ENCODE measurements at regions not wholly inside any gene's neighbourhood (a gene's known extent, or its start where the extent isn't known, plus 50 kb on each side); places are given as distances from the start of the nearest gene placed in this dataset.

GRCh38 chr10:131452926-131453720 lies 141.6 kb upstream of the TCERG1L start:
- peak overlapping the region in 1 of 7 donors; percentile 72 for H3K4me3 Mint-ChIP-seq
- CTCF ChIA-PET, result interaction anchor here (1.2 kb wide), 1 partner anchor 12 kb away, joined by 3 read pairs; no protein-coding TSS in a partner anchor

GRCh38 chr10:131453721-131454634 lies 142.5 kb upstream of the TCERG1L start:
- peak in 3 of 5 donors; percentile 11 to 28 (median 13) for DNase-seq
- Mint-ChIP-seq H3K4me3 (peak overlapping the region in 2 of 7 donors; percentile 29 to 69), H3K27me3 (peaks cover 6 to 22% of the 10 kb centered on the region in 2 donors), H3K4me1 (peaks cover 0 to 6% (median 5%) of the 10 kb centered on the region in 3 donors), H3K36me3 (no peaks in the 10 kb centered on the region), H3K9me3 (peaks cover 0 to 8% (median 4%) of the 10 kb centered on the region in 5 donors), H3K27ac (no peak overlapping the region)
- Histone ChIP-seq H3K27ac (ENCODE audit: low read depth, low read length) (no peak overlapping the region), H3K9me3 (ENCODE audit: low read length) (no peaks in the 10 kb centered on the region), H3K36me3 (ENCODE audit: insufficient read depth, low read length) (no peaks in the 10 kb centered on the region), H3K4me1 (ENCODE audit: insufficient read depth, low read length) (no peaks in the 10 kb centered on the region), H3K27me3 (ENCODE audit: insufficient read depth, low read length, poor library complexity, severe bottlenecking) (no peaks in the 10 kb centered on the region), H3K4me3 (ENCODE audit: low read length) (no peak overlapping the region)
- ChIA-PET POLR2A (no interaction called here), CTCF (interaction anchor here (1.2 to 1.8 kb wide), 3 partner anchors 11 to 27 kb away, joined by 3 to 4 read pairs (median 3); no protein-coding TSS in a partner anchor)

More at GRCh38 chr10:131452926-131453720, 141.6 kb upstream of the TCERG1L start:
- Histone ChIP-seq H3K4me3 (ENCODE audit: low read length) (no peak overlapping the region), H3K36me3 (ENCODE audit: insufficient read depth, low read length) (no peaks in the 10 kb centered on the region), H3K9me3 (ENCODE audit: low read length) (no peaks in the 10 kb centered on the region), H3K27ac (ENCODE audit: low read depth, low read length) (no peak overlapping the region), H3K4me1 (ENCODE audit: insufficient read depth, low read length) (no peaks in the 10 kb centered on the region), H3K27me3 (ENCODE audit: insufficient read depth, low read length, poor library complexity, severe bottlenecking) (no peaks in the 10 kb centered on the region)
- Mint-ChIP-seq H3K36me3 (no peaks in the 10 kb centered on the region), H3K27me3 (peaks cover 6 to 22% of the 10 kb centered on the region in 2 donors), H3K9me3 (peaks cover 0 to 8% (median 4%) of the 10 kb centered on the region in 5 donors), H3K4me1 (peaks cover 0 to 6% (median 5%) of the 10 kb centered on the region in 3 donors), H3K27ac (no peak overlapping the region)
- no peak for DNase-seq
- POLR2A ChIA-PET, result no interaction called here

GRCh38 chr10:131456411-131456810 lies 144.9 kb upstream of the TCERG1L start:
- Histone ChIP-seq H3K36me3 (ENCODE audit: insufficient read depth, low read length) (no peaks in the 10 kb centered on the region), H3K4me1 (ENCODE audit: insufficient read depth, low read length) (no peaks in the 10 kb centered on the region), H3K4me3 (ENCODE audit: low read length) (no peak overlapping the region), H3K27ac (ENCODE audit: low read depth, low read length) (no peak overlapping the region), H3K9me3 (ENCODE audit: low read length) (no peaks in the 10 kb centered on the region), H3K27me3 (ENCODE audit: insufficient read depth, low read length, poor library complexity, severe bottlenecking) (no peaks in the 10 kb centered on the region)
- DNase-seq, result no peak
- Mint-ChIP-seq H3K27ac (no peak overlapping the region), H3K36me3 (no peaks in the 10 kb centered on the region), H3K27me3 (peaks cover 3 to 16% of the 10 kb centered on the region in 2 donors), H3K4me1 (peaks cover 0 to 6% (median 5%) of the 10 kb centered on the region in 3 donors), H3K9me3 (peaks cover 0 to 7% (median 2%) of the 10 kb centered on the region in 5 donors), H3K4me3 (no peak overlapping the region)
- ChIA-PET CTCF (no interaction called here), POLR2A (no interaction called here)

- Mint-ChIP-seq H3K4me1 (no peaks in the 10 kb centered on the region), H3K27me3 (no peaks in the 10 kb centered on the region), H3K4me3 (no peak overlapping the region), H3K36me3 (no peaks in the 10 kb centered on the region), H3K9me3 (peaks cover 0 to 4% (median 0%) of the 10 kb centered on the region in 5 donors), H3K27ac (no peak overlapping the region)
- Histone ChIP-seq H3K4me3 (ENCODE audit: low read length) (no peak overlapping the region), H3K27ac (ENCODE audit: low read depth, low read length) (no peak overlapping the region), H3K36me3 (ENCODE audit: insufficient read depth, low read length) (no peaks in the 10 kb centered on the region), H3K9me3 (ENCODE audit: low read length) (no peaks in the 10 kb centered on the region), H3K27me3 (ENCODE audit: insufficient read depth, low read length, poor library complexity, severe bottlenecking) (no peaks in the 10 kb centered on the region), H3K4me1 (ENCODE audit: insufficient read depth, low read length) (no peaks in the 10 kb centered on the region)
- POLR2A ChIA-PET, result no interaction called here
- no peak for DNase-seq
- CTCF ChIA-PET, result no interaction called here
These were observed 149.6 kb upstream of the TCERG1L start for GRCh38 chr10:131461093-131461492.

- Mint-ChIP-seq H3K4me1 (no peaks in the 10 kb centered on the region), H3K27ac (no peak overlapping the region), H3K36me3 (no peaks in the 10 kb centered on the region), H3K27me3 (no peaks in the 10 kb centered on the region), H3K4me3 (no peak overlapping the region), H3K9me3 (peaks cover 0 to 4% (median 0%) of the 10 kb centered on the region in 5 donors)
- Histone ChIP-seq H3K27ac (ENCODE audit: low read depth, low read length) (no peak overlapping the region), H3K36me3 (ENCODE audit: insufficient read depth, low read length) (no peaks in the 10 kb centered on the region), H3K9me3 (ENCODE audit: low read length) (no peaks in the 10 kb centered on the region), H3K27me3 (ENCODE audit: insufficient read depth, low read length, poor library complexity, severe bottlenecking) (no peaks in the 10 kb centered on the region), H3K4me1 (ENCODE audit: insufficient read depth, low read length) (no peaks in the 10 kb centered on the region), H3K4me3 (ENCODE audit: low read length) (no peak overlapping the region)
- DNase-seq, result no peak
- ChIA-PET POLR2A (no interaction called here), CTCF (no interaction called here)
These were observed 153.3 kb upstream of the TCERG1L start for GRCh38 chr10:131464789-131465188.

DNA sequence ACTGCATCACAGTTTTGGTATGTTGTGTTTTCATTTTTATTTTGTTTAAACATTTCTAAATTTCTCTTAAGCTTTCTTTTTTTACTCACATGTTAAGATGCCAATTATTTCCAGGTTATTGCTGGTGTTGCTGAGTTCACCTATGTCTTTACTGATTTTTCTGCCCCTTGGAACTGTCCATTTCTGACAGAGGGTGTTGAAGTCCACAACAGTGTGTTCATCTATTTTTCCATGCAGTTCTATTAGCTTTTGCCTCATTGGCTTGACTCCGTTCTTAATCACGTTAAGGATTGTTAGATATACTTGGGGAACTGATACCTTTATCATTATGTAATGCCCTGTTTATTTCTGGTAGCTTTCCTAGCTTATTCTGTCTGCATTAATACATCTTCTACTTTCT lies 158.0 kb upstream of the TCERG1L start:
- Mint-ChIP-seq H3K9me3 (peaks cover 0 to 2% (median 0%) of the 10 kb centered on the region in 5 donors), H3K36me3 (no peaks in the 10 kb centered on the region), H3K4me3 (no peak overlapping the region), H3K27me3 (peaks cover 1 to 4% of the 10 kb centered on the region in 2 donors), H3K27ac (no peak overlapping the region), H3K4me1 (no peaks in the 10 kb centered on the region)
- no peaks in the 10 kb centered on the region for H3K36me3 ChIP-seq (ENCODE audit: insufficient read depth, low read length)
- DNase-seq, result no peak
- ChIA-PET POLR2A (no interaction called here), CTCF (no interaction called here)
- H3K4me3 ChIP-seq (ENCODE audit: low read length), result no peak overlapping the region
- H3K9me3 ChIP-seq (ENCODE audit: low read length), result no peaks in the 10 kb centered on the region
- H3K27me3 ChIP-seq (ENCODE audit: insufficient read depth, low read length, poor library complexity, severe bottlenecking), result no peaks in the 10 kb centered on the region
- H3K27ac ChIP-seq (ENCODE audit: low read depth, low read length), result no peak overlapping the region
- no peaks in the 10 kb centered on the region for H3K4me1 ChIP-seq (ENCODE audit: insufficient read depth, low read length)

DNA sequence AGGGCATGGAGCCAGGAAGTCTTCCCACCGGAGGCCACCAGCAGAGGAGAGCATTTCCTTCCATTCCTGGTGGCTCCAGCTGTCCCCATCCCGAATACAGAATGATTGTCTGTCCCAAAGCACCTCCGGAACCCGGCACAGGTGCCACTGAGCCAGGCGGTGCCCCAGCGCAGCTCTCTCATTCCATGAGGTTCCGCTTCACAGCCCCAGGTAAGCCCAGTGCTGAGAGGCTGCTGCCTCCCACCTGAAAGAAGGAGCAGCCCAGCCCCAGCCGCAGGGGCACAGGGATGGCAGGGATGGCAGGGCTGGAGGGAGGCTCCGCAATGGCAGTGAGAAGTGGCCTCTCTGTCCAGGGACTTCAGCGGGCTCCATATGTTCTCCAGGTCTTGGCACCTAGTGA lies 162.1 kb upstream of the TCERG1L start:
- Histone ChIP-seq H3K27me3 (ENCODE audit: insufficient read depth, low read length, poor library complexity, severe bottlenecking) (no peaks in the 10 kb centered on the region), H3K4me1 (ENCODE audit: insufficient read depth, low read length) (no peaks in the 10 kb centered on the region), H3K9me3 (ENCODE audit: low read length) (no peaks in the 10 kb centered on the region), H3K36me3 (ENCODE audit: insufficient read depth, low read length) (no peaks in the 10 kb centered on the region), H3K4me3 (ENCODE audit: low read length) (no peak overlapping the region), H3K27ac (ENCODE audit: low read depth, low read length) (no peak overlapping the region)
- H3K9me3 Mint-ChIP-seq, result peaks cover 0 to 5% (median 0%) of the 10 kb centered on the region in 5 donors
- H3K4me1 Mint-ChIP-seq, result no peaks in the 10 kb centered on the region
- H3K36me3 Mint-ChIP-seq, result no peaks in the 10 kb centered on the region
- DNase-seq, result no peak
- peaks cover 1 to 4% of the 10 kb centered on the region in 2 donors for H3K27me3 Mint-ChIP-seq
- H3K4me3 Mint-ChIP-seq, result no peak overlapping the region
- ChIA-PET POLR2A (no interaction called here), CTCF (no interaction called here)
- H3K27ac Mint-ChIP-seq, result no peak overlapping the region

GRCh38 chr10:131474416-131474815 lies 162.9 kb upstream of the TCERG1L start:
- no peak overlapping the region for H3K27ac ChIP-seq (ENCODE audit: low read depth, low read length)
- no peak for DNase-seq
- Mint-ChIP-seq H3K9me3 (peaks cover 0 to 3% (median 0%) of the 10 kb centered on the region in 5 donors), H3K36me3 (no peaks in the 10 kb centered on the region), H3K27ac (no peak overlapping the region), H3K4me3 (no peak overlapping the region), H3K27me3 (peaks cover 1 to 4% of the 10 kb centered on the region in 2 donors), H3K4me1 (no peaks in the 10 kb centered on the region)
- no peaks in the 10 kb centered on the region for H3K4me1 ChIP-seq (ENCODE audit: insufficient read depth, low read length)
- CTCF ChIA-PET, result no interaction called here
- POLR2A ChIA-PET, result no interaction called here
- H3K4me3 ChIP-seq (ENCODE audit: low read length), result no peak overlapping the region
- no peaks in the 10 kb centered on the region for H3K27me3 ChIP-seq (ENCODE audit: insufficient read depth, low read length, poor library complexity, severe bottlenecking)
- no peaks in the 10 kb centered on the region for H3K9me3 ChIP-seq (ENCODE audit: low read length)
- H3K36me3 ChIP-seq (ENCODE audit: insufficient read depth, low read length), result no peaks in the 10 kb centered on the region
